Astrocyte (in vitro differentiated cells and primary cell): ENCODE measurements at regions not wholly inside any gene's neighbourhood (a gene's known extent, or its start where the extent isn't known, plus 50 kb on each side); places are given as distances from the start of the nearest gene placed in this dataset.
A peak's percentile ranks its signal among the peaks of the same experiment; 100 is the strongest.

ENCODE experiments used
- DNase-seq: peaks from one replicate; pipeline ENCODE4 v3.0.0-alpha.2; 2010; ENCODE audit warnings: low read depth
- FAIRE-seq: peaks from 2 replicates; lab custom pipeline; 2011; peaks lifted over from hg19 to GRCh38; lab: Jason Lieb, UNC
- H2AFZ ChIP-seq: 2 replicates; pipeline ENCODE4 v1.6.0; 2012; ENCODE audit warnings: low read depth, low read length, inconsistent platforms
- H3K27ac ChIP-seq: 2 replicates; pipeline ENCODE4 v1.5.1; 2011; ENCODE audit warnings: low read depth, low read length, inconsistent platforms
- H3K27me3 ChIP-seq: 2 replicates; pipeline ENCODE4 v1.6.0; 2011; ENCODE audit warnings: low read length, inconsistent platforms; ENCODE audit not compliant: insufficient read depth
- H3K36me3 ChIP-seq: 2 replicates; pipeline ENCODE4 v1.5.1; 2011; ENCODE audit warnings: low read length, inconsistent platforms; ENCODE audit not compliant: insufficient read depth
- H3K4me1 ChIP-seq: 2 replicates; pipeline ENCODE4 v1.5.1; 2011; ENCODE audit warnings: low read length, inconsistent platforms; ENCODE audit not compliant: insufficient read depth
- H3K4me2 ChIP-seq: 2 replicates; pipeline ENCODE4 v1.6.0; 2012; ENCODE audit warnings: low read length, inconsistent platforms
- H3K4me3 ChIP-seq: 2 replicates; pipeline ENCODE4 v1.5.1; 2011; ENCODE audit warnings: low read depth, mild to moderate bottlenecking, low read length, inconsistent platforms; ENCODE audit not compliant: insufficient read depth
- H3K79me2 ChIP-seq: 2 replicates; pipeline ENCODE4 v1.6.0; 2012; ENCODE audit warnings: mild to moderate bottlenecking, low read length, inconsistent platforms; ENCODE audit not compliant: insufficient read depth
- H3K9ac ChIP-seq: 2 replicates; pipeline ENCODE4 v1.6.0; 2012; ENCODE audit warnings: mild to moderate bottlenecking, low read length, inconsistent platforms
- H3K9me3 ChIP-seq: 2 replicates; pipeline ENCODE4 v1.5.1; 2012; ENCODE audit warnings: low read depth, mild to moderate bottlenecking, low read length, inconsistent platforms; ENCODE audit not compliant: insufficient read depth
- H4K20me1 ChIP-seq: 2 replicates; pipeline ENCODE4 v1.6.0; 2012; ENCODE audit warnings: low read length, inconsistent platforms; ENCODE audit not compliant: insufficient read depth
- H3K27ac Mint-ChIP-seq: one replicate; pipeline ENCODE4 v1.8.0; 2021; ENCODE audit warnings: mild to moderate bottlenecking, mixed read lengths; ENCODE audit not compliant: unreplicated experiment
- H3K27me3 Mint-ChIP-seq: one replicate; pipeline ENCODE4 v1.8.0; 2021; ENCODE audit warnings: low read depth, mixed read lengths; ENCODE audit not compliant: unreplicated experiment
- H3K36me3 Mint-ChIP-seq: one replicate; pipeline ENCODE4 v1.8.0; 2021; ENCODE audit warnings: low read depth, mixed read lengths; ENCODE audit not compliant: unreplicated experiment
- H3K4me1 Mint-ChIP-seq: one replicate; pipeline ENCODE4 v1.8.0; 2021; ENCODE audit warnings: low read depth, mixed read lengths; ENCODE audit not compliant: unreplicated experiment
- H3K4me3 Mint-ChIP-seq: one replicate; pipeline ENCODE4 v1.8.0; 2021; ENCODE audit warnings: mild to moderate bottlenecking, moderate library complexity, mixed read lengths; ENCODE audit not compliant: unreplicated experiment
- H3K9me3 Mint-ChIP-seq: one replicate; pipeline ENCODE4 v1.8.0; 2021; ENCODE audit warnings: mild to moderate bottlenecking, mixed read lengths; ENCODE audit not compliant: unreplicated experiment
- CTCF ChIP-seq: IDR thresholded peaks from 2 replicates; pipeline ENCODE4 v1.5.1; 2011; ENCODE audit warnings: low read depth, mild to moderate bottlenecking, inconsistent platforms, low read length, moderate library complexity; ENCODE audit not compliant: insufficient read depth
- EZH2 ChIP-seq: IDR thresholded peaks from 2 replicates; pipeline ENCODE4 v1.6.1; 2012; ENCODE audit warnings: mild to moderate bottlenecking, low read length, inconsistent platforms; ENCODE audit not compliant: insufficient read depth

- H3K9me3 ChIP-seq, result no peaks in the 10 kb centered on the region
- peak; percentile 64 for DNase-seq
- H2AFZ ChIP-seq, result no peak overlapping the region
- H3K4me2 ChIP-seq, result no peak overlapping the region
- H3K27me3 Mint-ChIP-seq, result peaks cover 18% of the 10 kb centered on the region
- no peak for TF ChIP-seq EZH2
- TF ChIP-seq CTCF, result no peak
- no peak for FAIRE-seq
- H4K20me1 ChIP-seq, result no peaks in the 10 kb centered on the region
- H3K27ac Mint-ChIP-seq, result no peak overlapping the region
- no peaks in the 10 kb centered on the region for H3K4me1 Mint-ChIP-seq
- H3K27me3 ChIP-seq, result no peaks in the 10 kb centered on the region
- peaks cover 3% of the 10 kb centered on the region for H3K9me3 Mint-ChIP-seq
- no peak overlapping the region for H3K9ac ChIP-seq
- no peaks in the 10 kb centered on the region for H3K36me3 ChIP-seq
- H3K36me3 Mint-ChIP-seq, result peaks cover 2% of the 10 kb centered on the region
- no peak overlapping the region for H3K4me3 ChIP-seq
- H3K27ac ChIP-seq, result no peak overlapping the region
- H3K4me3 Mint-ChIP-seq, result no peak overlapping the region
- no peaks in the 10 kb centered on the region for H3K4me1 ChIP-seq
- no peaks in the 10 kb centered on the region for H3K79me2 ChIP-seq
Measured at GRCh38 chr2:19547321-19547720, 188.9 kb upstream of the OSR1 start.

GRCh38 chr2:19545507-19545906, 187.1 kb upstream of the OSR1 start:
- H3K9me3 ChIP-seq, result no peaks in the 10 kb centered on the region
- no peak overlapping the region for H2AFZ ChIP-seq
- no peak overlapping the region for H3K4me2 ChIP-seq
- TF ChIP-seq EZH2 (no peak), CTCF (no peak)
- no peak for FAIRE-seq
- H3K4me1 ChIP-seq, result peaks cover 6% of the 10 kb centered on the region
- H3K36me3 ChIP-seq, result no peaks in the 10 kb centered on the region
- no peaks in the 10 kb centered on the region for H3K27me3 ChIP-seq
- Mint-ChIP-seq H3K9me3 (peaks cover 3% of the 10 kb centered on the region), H3K27ac (no peak overlapping the region), H3K27me3 (peaks cover 10% of the 10 kb centered on the region), H3K36me3 (peaks cover 2% of the 10 kb centered on the region), H3K4me3 (no peak overlapping the region), H3K4me1 (peaks cover 4% of the 10 kb centered on the region)
- no peak overlapping the region for H3K9ac ChIP-seq
- H3K27ac ChIP-seq, result no peak overlapping the region
- H3K4me3 ChIP-seq, result no peak overlapping the region
- no peaks in the 10 kb centered on the region for H3K79me2 ChIP-seq
- H4K20me1 ChIP-seq, result no peaks in the 10 kb centered on the region
- DNase-seq, result no peak

GRCh38 chr2:19543663-19544383, 185.4 kb upstream of the OSR1 start:
- Histone ChIP-seq H3K36me3 (no peaks in the 10 kb centered on the region), H3K79me2 (no peaks in the 10 kb centered on the region), H2AFZ (no peak overlapping the region), H3K9ac (no peak overlapping the region), H4K20me1 (no peaks in the 10 kb centered on the region), H3K4me2 (no peak overlapping the region), H3K9me3 (no peaks in the 10 kb centered on the region), H3K27ac (no peak overlapping the region), H3K4me3 (no peak overlapping the region), H3K27me3 (no peaks in the 10 kb centered on the region), H3K4me1 (peaks cover 11% of the 10 kb centered on the region)
- Mint-ChIP-seq H3K4me1 (peaks cover 4% of the 10 kb centered on the region), H3K27ac (no peak overlapping the region), H3K4me3 (no peak overlapping the region), H3K9me3 (peaks cover 2% of the 10 kb centered on the region), H3K36me3 (peaks cover 2% of the 10 kb centered on the region), H3K27me3 (peaks cover 3% of the 10 kb centered on the region)
- FAIRE-seq, result no peak
- DNase-seq, result no peak
- TF ChIP-seq EZH2, result no peak
- no peak for TF ChIP-seq CTCF
